NCI-H460 (cell line): ENCODE measurements at regions not wholly inside any gene's neighbourhood (a gene's known extent, or its start where the extent isn't known, plus 50 kb on each side); places are given as distances from the start of the nearest gene placed in this dataset.
"Not testable (repeated sequence)": the region's sequence is repeated elsewhere in the genome, so short reads cannot be mapped to it uniquely, and the experiment has no call there.

Source experiments
- DNase-seq: peaks from one replicate; pipeline ENCODE4 v3.0.0-alpha.2; 2016; ENCODE audit warnings: low read depth; ENCODE audit errors: extremely low read depth

GRCh38 chr13:93007928-93008327 is 218.7 kb upstream of the GPC6 start:
- DNase-seq: no peak

- DNase-seq: no peak
Observed at GRCh38 chr13:93017493-93018112, 209.0 kb upstream of the GPC6 start.

GRCh38 chr13:93023929-93024328 is 202.7 kb upstream of the GPC6 start:
- DNase-seq: no peak

- DNase-seq: no peak
Observed at GRCh38 chr13:93025984-93026383, 200.6 kb upstream of the GPC6 start.

GRCh38 chr13:93029536-93029935 is 197.1 kb upstream of the GPC6 start:
- DNase-seq: no peak

- no peak for DNase-seq
Observed at GRCh38 chr13:93036380-93036779, 190.2 kb upstream of the GPC6 start.

- DNase-seq: no peak
Observed at GRCh38 chr13:93037780-93038179, 188.8 kb upstream of the GPC6 start.

GRCh38 chr13:93038187-93038586 is 188.4 kb upstream of the GPC6 start:
- no peak for DNase-seq

- no peak for DNase-seq
Observed at GRCh38 chr13:93039131-93039530, 187.5 kb upstream of the GPC6 start.

GRCh38 chr13:93041566-93041965 is 185.0 kb upstream of the GPC6 start:
- DNase-seq: not testable (repeated sequence)

- DNase-seq: no peak
Observed at GRCh38 chr13:93045836-93046235, 180.8 kb upstream of the GPC6 start.

GRCh38 chr13:93055233-93055632 is 171.4 kb upstream of the GPC6 start:
- DNase-seq: no peak

- DNase-seq: no peak
Observed at GRCh38 chr13:93058301-93058700, 168.3 kb upstream of the GPC6 start.

GRCh38 chr13:93060144-93060543 is 166.5 kb upstream of the GPC6 start:
- no peak for DNase-seq

GRCh38 chr13:93066187-93066586 is 160.4 kb upstream of the GPC6 start:
- DNase-seq: no peak

- no peak for DNase-seq
Observed at GRCh38 chr13:93079294-93079693, 147.3 kb upstream of the GPC6 start.

- no peak for DNase-seq
Observed at GRCh38 chr13:93080166-93080565, 146.4 kb upstream of the GPC6 start.

GRCh38 chr13:93080587-93080986 is 146.0 kb upstream of the GPC6 start:
- DNase-seq: no peak

- DNase-seq: no peak
Observed at GRCh38 chr13:93086329-93086728, 140.3 kb upstream of the GPC6 start.

GRCh38 chr13:93098972-93099371 is 127.6 kb upstream of the GPC6 start:
- DNase-seq: no peak

- no peak for DNase-seq
Observed at GRCh38 chr13:93101226-93101734, 125.3 kb upstream of the GPC6 start.

- no peak for DNase-seq
Observed at GRCh38 chr13:93104270-93104669, 122.3 kb upstream of the GPC6 start.

- no peak for DNase-seq
Observed at GRCh38 chr13:93108111-93108601, 118.5 kb upstream of the GPC6 start.
